Endothelial cell of umbilical vein (primary cell): ENCODE measurements at regions not wholly inside any gene's neighbourhood (a gene's known extent, or its start where the extent isn't known, plus 50 kb on each side); places are given as distances from the start of the nearest gene placed in this dataset.

Experiments used
- BruUV-seq: library from RNA; stranded (reverse); fragments of 400-500 nt; replicated peaks from 2 replicates; lab custom pipeline; 2021; lab: Mats Ljungman, UMichigan
- CTCF ChIA-PET: fragments of 300-600, 350-600 bp; sonication (Branson Sonifier 250); formaldehyde crosslinking; loops from one replicate; lab custom pipeline; 2021; ENCODE audit warnings: antibody characterized with exemption, inconsistent platforms; lab: Charles Lee
- POLR2A ChIA-PET: fragments of 300-600, 350-600 bp; sonication (Branson Sonifier 250); formaldehyde crosslinking; loops from one replicate; lab custom pipeline; 2021; ENCODE audit warnings: antibody characterized with exemption, inconsistent platforms; lab: Charles Lee
- DNase-seq: peaks from one replicate; pipeline ENCODE4 v3.0.0-alpha.2; 2011; ENCODE audit warnings: low read depth, low spot score
- FAIRE-seq: peaks from 2 replicates; lab custom pipeline; 2011; peaks lifted over from hg19 to GRCh38; lab: Jason Lieb, UNC
- H2AFZ ChIP-seq: 2 replicates; pipeline ENCODE4 v1.6.0; 2012; ENCODE audit warnings: low read depth, low read length, control low read depth, inconsistent platforms
- H3K27ac ChIP-seq: 2 replicates; pipeline ENCODE4 v1.5.1; 2011; ENCODE audit warnings: low read depth, mild to moderate bottlenecking, control low read depth, low read length, moderate library complexity; ENCODE audit not compliant: insufficient read depth
- H3K27me3 ChIP-seq, 2 experiments: 2 replicates each; pipeline versions ENCODE4 v1.6.0 to v1.6.1; 2011; ENCODE audit warnings: low read length in 2 of 2, mixed read lengths in 1 of 2; ENCODE audit not compliant: control insufficient read depth in 2 of 2, insufficient read depth in 2 of 2
- H3K36me3 ChIP-seq, 2 experiments: 2 replicates in 1 of 2; 3 replicates in 1 of 2; pipeline ENCODE4 v1.5.1; 2011; ENCODE audit warnings: low read length in 2 of 2, mild to moderate bottlenecking in 1 of 2, moderate library complexity in 1 of 2; ENCODE audit not compliant: control insufficient read depth in 2 of 2, insufficient read depth in 2 of 2; ENCODE audit errors: extremely low read depth in 1 of 2
- H3K4me1 ChIP-seq: 3 replicates; pipeline ENCODE4 v1.5.1; 2011; ENCODE audit warnings: mild to moderate bottlenecking, low read length; ENCODE audit not compliant: control insufficient read depth, insufficient read depth; ENCODE audit errors: extremely low read depth
- H3K4me2 ChIP-seq: 2 replicates; pipeline ENCODE4 v1.6.1; 2011; ENCODE audit warnings: low read length, control low read depth, mixed read lengths; ENCODE audit not compliant: insufficient read depth
- H3K4me3 ChIP-seq, 3 experiments: fragments of 200-600 bp in 1 of 3; sonication (generic), shearing (Covaris generic) in 1 of 3; replicated peaks in 1 of 3; 2 replicates each; pipeline ENCODE4 v1.5.1; 2011 to 2016; ENCODE audit warnings: control low read depth in 3 of 3, low read length in 3 of 3, mild to moderate bottlenecking in 2 of 3, inconsistent platforms in 1 of 3, low read depth in 1 of 3, moderate library complexity in 1 of 3; ENCODE audit not compliant: insufficient read depth in 1 of 3
- H3K79me2 ChIP-seq: 2 replicates; pipeline ENCODE4 v1.6.0; 2012; ENCODE audit warnings: low read length, inconsistent platforms; ENCODE audit not compliant: control insufficient read depth, insufficient read depth
- H3K9ac ChIP-seq: replicated peaks from 2 replicates; pipeline ENCODE3; 2011; ENCODE audit warnings: low read length, control low read depth; ENCODE audit not compliant: insufficient read depth; ENCODE audit errors: extremely low read depth
- H3K9me1 ChIP-seq: replicated peaks from 3 replicates; pipeline ENCODE4 v1.6.0; 2011; ENCODE audit warnings: mild to moderate bottlenecking, low read length; ENCODE audit not compliant: control insufficient read depth, insufficient read depth; ENCODE audit errors: extremely low read depth
- H3K9me3 ChIP-seq: replicated peaks from 2 replicates; pipeline ENCODE4 v1.5.1; 2012; ENCODE audit warnings: low read length, inconsistent platforms; ENCODE audit not compliant: control insufficient read depth, insufficient read depth
- H4K20me1 ChIP-seq: replicated peaks from 2 replicates; pipeline ENCODE3; 2011; ENCODE audit warnings: mild to moderate bottlenecking, low read length; ENCODE audit not compliant: control insufficient read depth, insufficient read depth; ENCODE audit errors: extremely low read depth
- EZH2 ChIP-seq: IDR thresholded peaks from 2 replicates; pipeline ENCODE4 v1.6.1; 2012; ENCODE audit warnings: borderline replicate concordance, low read depth, mild to moderate bottlenecking, moderate library complexity, low read length, inconsistent platforms; ENCODE audit not compliant: severe bottlenecking
- FOS ChIP-seq: IDR thresholded peaks from 2 replicates; pipeline ENCODE4 v1.6.1; 2011; ENCODE audit warnings: mild to moderate bottlenecking, low read length, moderate library complexity, borderline replicate concordance; ENCODE audit not compliant: insufficient read depth
- JUN ChIP-seq: IDR thresholded peaks from 2 replicates; pipeline ENCODE4 v1.6.1; 2011; ENCODE audit warnings: borderline replicate concordance, low read depth; ENCODE audit not compliant: insufficient read length, insufficient read depth
- MYC ChIP-seq: IDR thresholded peaks from one replicate; pipeline ENCODE4 v1.6.1; 2011; ENCODE audit warnings: mild to moderate bottlenecking, low read depth, low read length
- POLR2A ChIP-seq: IDR thresholded peaks from 2 replicates; pipeline ENCODE4 v1.6.1; 2012; ENCODE audit warnings: low read depth, mild to moderate bottlenecking, control low read depth, low read length
- POLR2AphosphoS5 ChIP-seq: IDR thresholded peaks from 2 replicates; pipeline ENCODE4 v1.6.1; 2012; ENCODE audit warnings: low read depth, mild to moderate bottlenecking, control low read depth, low read length, moderate library complexity; ENCODE audit not compliant: insufficient read depth
- dilution Hi-C: fragments of 300-500 bp; cut with MboI; formaldehyde crosslinking; loops from one replicate; pipeline ENCODE4 v1.15.0; 2019; ENCODE audit warnings: low sequenced_read_pairs; ENCODE audit not compliant: extremely low pct_ligation_motif_present
- intact Hi-C: fragments of 100-400 bp; cut with micrococcal nuclease; formaldehyde crosslinking; loops from one replicate; pipeline ENCODE4 v1.10.0; 2022
- TF ChIP-seq, protein P1 (sequence below): IDR thresholded peaks from 2 replicates; pipeline ENCODE4 v1.6.1; 2011; ENCODE audit not compliant: insufficient read depth, insufficient read length
- TF ChIP-seq, protein P2 (sequence below), 2 donors: IDR thresholded peaks; 1 replicate in 1 of 2; 2 replicates in 1 of 2; pipeline ENCODE4 v1.5.1; 2011; ENCODE audit warnings: low read length in 2 of 2, mild to moderate bottlenecking in 2 of 2, moderate library complexity in 2 of 2, control low read depth in 1 of 2, inconsistent platforms in 1 of 2, low read depth in 1 of 2; ENCODE audit not compliant: insufficient read depth in 1 of 2; ENCODE audit errors: extremely low read depth in 1 of 2

DNA sequence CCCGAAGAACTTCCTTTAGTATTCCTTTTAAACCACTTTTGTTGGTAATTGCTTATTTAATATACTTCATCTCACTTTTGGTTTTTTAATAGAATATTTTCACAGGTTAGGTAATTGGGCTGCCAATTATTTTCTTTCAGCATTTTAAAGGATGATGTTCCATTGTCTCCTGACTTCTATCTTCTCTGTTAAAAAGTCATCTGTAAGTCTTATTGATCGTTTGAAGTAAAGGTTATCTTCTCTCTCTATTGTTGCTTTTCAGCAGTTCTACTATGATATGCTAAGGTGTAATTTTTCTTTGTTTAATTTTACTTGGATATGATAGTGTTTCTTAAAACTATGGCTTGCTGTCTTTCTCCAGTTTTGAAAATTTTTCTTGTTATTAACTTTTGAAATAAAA, 307.5 kb downstream of the MAP2K4 start:
- no peak for FAIRE-seq
- intact Hi-C loops: no loop called here
- H3K4me3 ChIP-seq: no peak overlapping the region
- H2AFZ ChIP-seq: no peak overlapping the region
- no peaks in the 10 kb centered on the region for H3K4me1 ChIP-seq
- no peaks in the 10 kb centered on the region for H4K20me1 ChIP-seq
- TF ChIP-seq POLR2AphosphoS5 (no peak), MYC (no peak), POLR2A (no peak), FOS (no peak), JUN (no peak), EZH2 (no peak)
- TF ChIP-seq, protein P1, sequence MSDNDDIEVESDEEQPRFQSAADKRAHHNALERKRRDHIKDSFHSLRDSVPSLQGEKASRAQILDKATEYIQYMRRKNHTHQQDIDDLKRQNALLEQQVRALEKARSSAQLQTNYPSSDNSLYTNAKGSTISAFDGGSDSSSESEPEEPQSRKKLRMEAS: no peak
- TF ChIP-seq, protein P2, sequence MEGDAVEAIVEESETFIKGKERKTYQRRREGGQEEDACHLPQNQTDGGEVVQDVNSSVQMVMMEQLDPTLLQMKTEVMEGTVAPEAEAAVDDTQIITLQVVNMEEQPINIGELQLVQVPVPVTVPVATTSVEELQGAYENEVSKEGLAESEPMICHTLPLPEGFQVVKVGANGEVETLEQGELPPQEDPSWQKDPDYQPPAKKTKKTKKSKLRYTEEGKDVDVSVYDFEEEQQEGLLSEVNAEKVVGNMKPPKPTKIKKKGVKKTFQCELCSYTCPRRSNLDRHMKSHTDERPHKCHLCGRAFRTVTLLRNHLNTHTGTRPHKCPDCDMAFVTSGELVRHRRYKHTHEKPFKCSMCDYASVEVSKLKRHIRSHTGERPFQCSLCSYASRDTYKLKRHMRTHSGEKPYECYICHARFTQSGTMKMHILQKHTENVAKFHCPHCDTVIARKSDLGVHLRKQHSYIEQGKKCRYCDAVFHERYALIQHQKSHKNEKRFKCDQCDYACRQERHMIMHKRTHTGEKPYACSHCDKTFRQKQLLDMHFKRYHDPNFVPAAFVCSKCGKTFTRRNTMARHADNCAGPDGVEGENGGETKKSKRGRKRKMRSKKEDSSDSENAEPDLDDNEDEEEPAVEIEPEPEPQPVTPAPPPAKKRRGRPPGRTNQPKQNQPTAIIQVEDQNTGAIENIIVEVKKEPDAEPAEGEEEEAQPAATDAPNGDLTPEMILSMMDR (IDR thresholded peaks at IDR 0.05; ENCODE audit: extremely low read depth in 1 of 2, insufficient read depth in 1 of 2, low read depth in 1 of 2, low read length in 2 of 2): no peak
- H3K27ac ChIP-seq: no peak overlapping the region
- H3K9me1 ChIP-seq: no peaks in the 10 kb centered on the region
- DNase-seq: no peak
- no peaks in the 10 kb centered on the region for H3K36me3 ChIP-seq
- no peak overlapping the region for H3K9ac ChIP-seq
- CTCF ChIA-PET: no interaction called here
- dilution Hi-C loops: no loop called here
- no peak overlapping the region for H3K4me2 ChIP-seq
- no peaks in the 10 kb centered on the region for H3K27me3 ChIP-seq
- POLR2A ChIA-PET: no interaction called here
- no TSS peak for BruUV-seq
- no peaks in the 10 kb centered on the region for H3K9me3 ChIP-seq
- H3K79me2 ChIP-seq: no peaks in the 10 kb centered on the region
